Thoracic aorta (tissue), 2 donors: ENCODE measurements at regions not wholly inside any gene's neighbourhood (a gene's known extent, or its start where the extent isn't known, plus 50 kb on each side); places are given as distances from the start of the nearest gene placed in this dataset.

Source experiments
- ATAC-seq: fragments of 150-250 bp; one replicate; pipeline ENCODE4 v1.8.0; 2017; ENCODE audit warnings: low read depth; ENCODE audit not compliant: insufficient number of reproducible peaks, low FRiP score
- DNase-seq: peaks from one replicate; pipeline ENCODE4 v3.0.0-alpha.2; 2020; ENCODE audit warnings: low spot score
- H3K27ac ChIP-seq, 2 donors: fragments of 200-600 bp; sonication (generic); 1 replicate in 1 of 2; 2 replicates in 1 of 2; pipeline ENCODE4 v1.5.1; 2016; ENCODE audit warnings: mild to moderate bottlenecking in 2 of 2, moderate library complexity in 2 of 2
- H3K27me3 ChIP-seq: fragments of 200-600 bp; sonication (generic); replicated peaks from 2 replicates; pipeline ENCODE4 v1.6.0; 2016; ENCODE audit warnings: mild to moderate bottlenecking; ENCODE audit not compliant: insufficient read depth
- H3K36me3 ChIP-seq: fragments of 200-600 bp; sonication (generic); one replicate; pipeline ENCODE4 v1.5.1; 2016
- H3K4me1 ChIP-seq, 2 donors: fragments of 200-600 bp; sonication (generic); 1 replicate in 1 of 2; 2 replicates in 1 of 2; pipeline versions ENCODE4 v1.5.1 to v1.6.0; 2016; ENCODE audit warnings: low read depth in 2 of 2, mild to moderate bottlenecking in 1 of 2; ENCODE audit not compliant: control insufficient read depth in 1 of 2
- H3K4me3 ChIP-seq: fragments of 200-600 bp; sonication (generic); 2 replicates; pipeline ENCODE4 v1.5.1; 2016; ENCODE audit warnings: mild to moderate bottlenecking
- H3K9me3 ChIP-seq: fragments of 200-600 bp; sonication (generic); 2 replicates; pipeline ENCODE4 v1.5.1; 2016
- CTCF ChIP-seq: fragments of 200-600 bp; sonication (generic); IDR thresholded peaks from one replicate; pipeline ENCODE4 v1.5.1; 2019; ENCODE audit warnings: antibody characterized with exemption

DNA sequence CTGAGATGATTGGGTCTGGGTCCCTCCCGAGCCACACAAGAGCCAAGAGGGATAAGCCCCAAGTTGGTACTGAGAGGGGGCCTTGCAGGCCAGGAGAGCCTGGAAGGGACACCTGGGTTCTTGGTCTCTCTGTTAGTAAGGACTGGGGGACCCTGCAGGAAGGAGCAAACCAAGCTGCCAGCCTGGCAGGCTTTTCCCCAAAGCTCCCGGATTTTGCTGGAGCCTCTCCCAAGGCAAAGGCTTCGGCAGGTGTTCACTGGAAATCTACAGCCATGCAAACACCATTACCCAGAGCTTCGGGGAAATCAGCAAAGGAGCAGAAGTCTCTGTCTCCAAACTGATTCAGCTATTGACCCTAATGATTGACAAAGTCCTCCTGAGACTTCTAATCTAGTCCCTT lies 527.9 kb downstream of the BUD13 start:
- H3K4me3 ChIP-seq = no peak overlapping the region
- no peak for DNase-seq

GRCh38 chr11:116244439-116244838 lies 528.3 kb downstream of the BUD13 start:
- no peaks in the 10 kb centered on the region for H3K36me3 ChIP-seq
- H3K27me3 ChIP-seq = no peaks in the 10 kb centered on the region
- TF ChIP-seq CTCF = no peak
- H3K4me3 ChIP-seq = no peak overlapping the region
- ATAC-seq (no peak), DNase-seq (no peak)
- no peaks in the 10 kb centered on the region for H3K4me1 ChIP-seq
- H3K9me3 ChIP-seq = no peaks in the 10 kb centered on the region
- H3K27ac ChIP-seq = no peak overlapping the region

More for the DNA sequence above, 527.9 kb downstream of the BUD13 start:
- H3K4me1 ChIP-seq = no peaks in the 10 kb centered on the region
- no peaks in the 10 kb centered on the region for H3K9me3 ChIP-seq
- no peaks in the 10 kb centered on the region for H3K27me3 ChIP-seq
- TF ChIP-seq CTCF = no peak
- no peak for ATAC-seq
- H3K36me3 ChIP-seq = no peaks in the 10 kb centered on the region
- H3K27ac ChIP-seq = no peak overlapping the region

DNA sequence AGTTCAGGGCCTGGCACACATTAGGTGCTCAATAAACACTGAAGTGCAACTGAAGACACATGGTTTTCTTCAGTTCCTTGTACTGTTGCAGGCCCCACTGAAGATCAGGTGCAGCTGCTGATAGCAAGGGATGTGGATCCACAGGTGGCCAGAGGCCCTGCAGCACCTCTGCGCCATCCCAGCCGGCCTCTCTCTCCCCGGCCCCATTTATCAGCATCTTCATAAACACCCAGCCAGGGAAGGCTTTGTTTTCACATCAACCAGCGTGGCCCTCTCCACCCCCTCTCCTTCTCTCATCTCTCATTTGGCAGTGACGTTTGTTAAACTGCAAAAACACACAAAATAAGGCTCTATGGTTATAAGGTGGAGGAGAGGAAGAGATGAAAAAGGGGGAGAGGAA lies 528.8 kb downstream of the BUD13 start:
- Histone ChIP-seq H3K9me3 (no peaks in the 10 kb centered on the region), H3K4me1 (no peaks in the 10 kb centered on the region), H3K36me3 (no peaks in the 10 kb centered on the region), H3K4me3 (no peak overlapping the region), H3K27me3 (no peaks in the 10 kb centered on the region), H3K27ac (no peak overlapping the region)
- TF ChIP-seq CTCF = no peak
- ATAC-seq = no peak
- no peak for DNase-seq

GRCh38 chr11:116242006-116242405 lies 530.8 kb downstream of the BUD13 start:
- no peaks in the 10 kb centered on the region for H3K36me3 ChIP-seq
- no peaks in the 10 kb centered on the region for H3K9me3 ChIP-seq
- no peak overlapping the region for H3K4me3 ChIP-seq
- H3K27ac ChIP-seq = no peak overlapping the region
- no peak for ATAC-seq
- no peaks in the 10 kb centered on the region for H3K27me3 ChIP-seq
- DNase-seq = no peak
- TF ChIP-seq CTCF = no peak
- H3K4me1 ChIP-seq = no peaks in the 10 kb centered on the region

- H3K4me1 ChIP-seq = no peaks in the 10 kb centered on the region
- H3K9me3 ChIP-seq = no peaks in the 10 kb centered on the region
- no peak for DNase-seq
- ATAC-seq = no peak
- H3K36me3 ChIP-seq = no peaks in the 10 kb centered on the region
- no peak for TF ChIP-seq CTCF
- no peaks in the 10 kb centered on the region for H3K27me3 ChIP-seq
- no peak overlapping the region for H3K4me3 ChIP-seq
- no peak overlapping the region for H3K27ac ChIP-seq
These were observed 532.1 kb downstream of the BUD13 start for GRCh38 chr11:116240710-116241109.
